GM21447 (cell line): ENCODE measurements at regions not wholly inside any gene's neighbourhood (a gene's known extent, or its start where the extent isn't known, plus 50 kb on each side); places are given as distances from the start of the nearest gene placed in this dataset.
A peak's percentile ranks its signal among the peaks of the same experiment; 100 is the strongest.
"Not testable (repeated sequence)": the region's sequence is repeated elsewhere in the genome, so short reads cannot be mapped to it uniquely, and the experiment has no call there.

Experiments used
- ATAC-seq: cut with Tn5 transposase; IDR thresholded peaks from one replicate; pipeline ENCODE4 v1.9.1; 2021; ENCODE audit not compliant: unreplicated experiment

- no peak for ATAC-seq
These were observed 267.6 kb downstream of the PCDH17 start for GRCh38 chr13:57899096-57899495.

GRCh38 chr13:57909833-57910232 is 278.3 kb downstream of the PCDH17 start:
- not testable (repeated sequence) for ATAC-seq

GRCh38 chr13:57918086-57918485 is 286.5 kb downstream of the PCDH17 start:
- no peak for ATAC-seq

DNA sequence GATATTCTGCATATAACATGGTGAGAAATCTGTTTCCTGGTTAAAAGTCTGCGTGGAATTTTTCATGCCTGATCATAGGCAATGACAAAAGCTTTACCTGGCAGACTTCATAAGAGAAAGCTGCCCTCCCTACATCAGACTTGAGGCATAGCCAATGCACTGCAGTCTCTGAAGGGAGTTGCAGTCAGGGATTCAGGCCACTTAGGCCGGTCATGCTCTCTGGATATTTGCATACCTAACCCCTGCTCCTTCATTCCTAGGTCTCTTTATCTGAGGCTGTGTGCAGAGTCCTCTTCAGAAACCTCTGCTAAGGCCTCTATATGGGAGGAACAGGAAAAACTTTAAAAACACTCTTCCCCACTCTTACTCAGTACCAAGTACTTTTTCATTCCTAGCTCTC is 287.4 kb downstream of the PCDH17 start:
- ATAC-seq, result no peak

GRCh38 chr13:57925250-57925649 is 293.7 kb downstream of the PCDH17 start:
- no peak for ATAC-seq

DNA sequence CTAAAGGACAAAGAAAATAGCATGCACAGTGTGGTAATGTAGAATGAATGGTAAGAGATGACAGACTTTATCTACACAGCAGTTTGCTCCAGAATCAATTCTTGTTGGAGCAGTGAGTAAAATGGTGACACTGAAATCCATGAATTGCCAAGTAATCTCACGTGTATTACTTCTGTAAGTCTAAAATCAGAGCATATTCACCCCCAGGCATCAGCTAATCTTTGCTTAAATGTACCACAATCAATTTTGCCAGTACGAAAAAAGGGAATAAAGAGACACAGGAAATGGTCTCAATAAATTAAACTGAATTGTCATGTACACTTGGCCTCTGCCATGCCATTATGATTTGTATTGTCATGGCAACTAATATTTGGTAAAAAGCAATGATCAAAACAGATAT is 294.2 kb downstream of the PCDH17 start:
- ATAC-seq, result no peak

DNA sequence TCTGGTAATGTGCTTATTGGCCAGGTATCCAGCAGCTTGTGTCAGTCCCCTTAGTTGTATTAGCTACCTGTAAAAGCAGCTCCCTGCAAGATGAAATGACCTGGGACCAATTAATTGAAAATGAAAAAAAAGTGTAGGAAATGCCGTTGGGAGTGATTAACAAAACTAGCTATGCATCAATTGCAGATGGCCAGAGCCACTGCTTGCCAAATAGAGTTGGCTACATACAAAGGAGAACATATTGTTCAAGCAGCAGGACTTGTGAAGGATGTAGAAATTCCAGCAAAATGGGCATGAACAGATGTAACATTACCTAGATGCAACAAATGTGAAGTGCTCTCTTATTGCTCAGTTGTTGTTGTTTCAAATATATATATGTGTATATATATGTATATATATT is 300.5 kb downstream of the PCDH17 start:
- no peak for ATAC-seq

DNA sequence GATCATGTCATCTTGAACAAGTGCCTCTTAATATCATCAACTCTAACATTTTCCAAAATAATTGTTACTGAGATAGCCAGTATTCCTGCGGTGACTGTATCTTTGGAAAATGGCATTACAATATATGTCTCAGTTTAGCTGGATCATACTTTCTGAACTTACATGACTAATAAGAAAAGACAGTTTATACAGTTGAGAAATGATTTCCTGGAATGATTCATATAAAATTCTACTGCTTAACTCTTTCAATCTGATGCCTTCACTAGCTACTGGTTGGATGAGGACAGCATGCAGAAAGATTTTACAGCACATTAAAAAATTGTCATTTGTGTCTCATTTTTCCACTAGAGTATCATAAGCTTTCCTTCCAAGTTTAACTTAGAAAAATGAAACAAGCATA is 302.1 kb downstream of the PCDH17 start:
- ATAC-seq, result no peak

- ATAC-seq, result no peak
These were observed 304.4 kb downstream of the PCDH17 start for GRCh38 chr13:57935965-57936364.

DNA sequence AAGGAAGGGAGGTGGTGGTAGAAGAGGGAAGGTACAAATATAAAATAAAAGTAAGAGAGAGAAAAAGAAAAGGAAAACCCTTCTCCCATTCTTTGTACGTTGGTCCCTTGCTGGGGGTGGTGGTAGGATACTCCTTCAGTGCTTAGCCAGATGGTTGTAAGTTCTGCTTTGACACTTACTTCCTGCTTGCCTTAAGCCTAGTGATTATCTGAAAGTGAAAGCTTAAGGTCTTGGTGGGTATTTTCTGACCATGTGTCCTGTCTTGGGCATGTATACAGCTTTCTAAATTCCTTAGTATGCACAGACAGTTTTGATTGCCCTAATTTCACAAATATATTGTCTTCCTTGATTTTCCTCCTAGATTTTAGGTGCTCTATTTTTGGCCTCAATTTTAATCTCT is 314.8 kb downstream of the PCDH17 start:
- ATAC-seq, result peak; percentile 90

DNA sequence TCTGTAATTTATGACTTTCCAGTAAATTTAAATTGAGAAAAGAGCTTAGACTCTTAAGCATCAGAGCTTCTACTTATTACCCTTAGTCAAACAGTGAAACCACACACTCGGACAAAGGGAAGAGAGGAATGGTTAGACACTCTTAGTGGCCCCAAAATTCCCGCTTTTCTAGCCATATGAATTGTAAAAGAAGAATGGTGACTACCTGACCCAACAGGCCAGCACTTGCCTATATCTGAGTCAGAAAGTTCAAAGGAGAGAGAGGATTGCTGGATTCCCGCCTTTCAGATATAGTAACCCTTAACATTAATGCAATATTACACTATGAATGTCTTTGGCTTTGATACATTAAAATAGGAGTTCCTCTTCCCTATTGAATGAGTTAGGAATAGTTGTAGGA is 317.3 kb downstream of the PCDH17 start:
- ATAC-seq, result no peak

- no peak for ATAC-seq
These were observed 338.4 kb downstream of the PCDH17 start for GRCh38 chr13:57969951-57970350.

DNA sequence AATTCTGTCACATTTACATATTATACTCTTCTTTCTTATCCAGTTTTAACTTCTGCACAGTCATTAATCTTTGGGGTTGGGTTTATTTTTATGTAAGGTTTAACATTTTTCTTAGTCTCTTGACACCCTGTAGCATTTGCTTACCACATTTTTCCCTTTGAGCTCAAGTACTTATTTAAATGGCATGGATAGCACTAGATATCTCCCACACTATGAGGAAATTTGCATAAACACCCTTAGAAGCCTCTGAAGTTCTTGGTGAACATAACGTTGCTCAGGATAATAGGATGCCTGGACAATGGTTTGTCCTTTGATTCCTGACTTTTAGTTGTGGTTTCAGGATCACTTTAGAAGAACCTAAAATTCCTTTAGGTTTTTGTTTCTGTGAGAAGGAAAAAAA is 338.9 kb downstream of the PCDH17 start:
- ATAC-seq, result no peak

DNA sequence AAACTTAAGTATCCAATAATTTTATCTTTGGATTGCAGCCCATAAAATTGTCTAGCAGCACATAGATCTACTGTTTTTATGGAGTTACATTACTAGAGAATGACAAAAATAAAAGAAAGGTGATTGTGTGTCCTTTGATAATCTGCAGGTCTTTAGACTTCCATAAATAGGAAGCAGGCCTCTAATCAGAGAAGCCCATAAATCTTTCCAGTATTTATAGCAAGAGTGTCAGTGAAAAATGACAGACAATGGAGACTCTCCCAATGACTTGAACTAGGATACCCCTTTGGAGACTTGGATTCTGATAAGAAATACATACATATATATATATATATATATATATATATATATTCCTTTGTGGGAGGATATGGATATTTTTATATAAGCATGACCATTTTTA is 351.2 kb downstream of the PCDH17 start:
- no peak for ATAC-seq

DNA sequence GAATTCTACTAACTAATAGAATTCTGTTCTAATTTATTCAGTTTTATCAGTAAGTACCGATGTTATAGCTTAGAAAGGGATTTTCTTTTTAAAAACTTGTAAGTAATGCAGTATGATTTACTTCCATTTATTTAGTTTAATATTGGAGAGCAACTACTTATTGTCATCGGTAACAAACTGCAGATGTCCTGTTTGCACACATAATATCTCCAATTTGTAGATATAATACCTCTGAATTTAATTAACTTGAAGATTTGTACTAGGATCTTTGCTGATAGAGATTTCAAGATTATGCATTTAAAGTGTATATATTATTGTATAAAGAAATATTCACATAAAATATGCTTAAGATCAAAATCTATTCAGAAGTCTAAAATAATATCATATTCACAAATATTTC is 356.7 kb downstream of the PCDH17 start:
- no peak for ATAC-seq

- no peak for ATAC-seq
These were observed 359.5 kb downstream of the PCDH17 start for GRCh38 chr13:57991041-57991440.

- ATAC-seq, result no peak
These were observed 360.9 kb downstream of the PCDH17 start for GRCh38 chr13:57992416-57992815.

DNA sequence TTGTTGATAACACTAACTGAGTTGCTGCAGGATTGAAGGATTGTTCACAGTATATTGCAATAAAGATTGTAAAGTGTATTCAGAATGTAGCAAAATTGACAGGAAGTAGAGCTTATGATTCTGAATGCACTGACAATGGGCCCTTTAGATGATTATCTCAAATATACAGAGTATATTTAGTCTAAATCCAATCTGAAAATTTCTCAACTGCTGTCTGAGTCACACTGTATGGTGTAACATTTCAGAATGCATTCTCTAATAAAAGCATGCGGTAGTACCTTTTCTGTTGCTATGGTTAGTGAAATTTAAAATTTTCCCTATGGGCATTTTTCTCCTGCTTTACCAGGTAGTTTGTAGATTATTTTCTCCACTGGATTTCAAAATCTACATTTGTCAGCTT is 365.2 kb downstream of the PCDH17 start:
- no peak for ATAC-seq

DNA sequence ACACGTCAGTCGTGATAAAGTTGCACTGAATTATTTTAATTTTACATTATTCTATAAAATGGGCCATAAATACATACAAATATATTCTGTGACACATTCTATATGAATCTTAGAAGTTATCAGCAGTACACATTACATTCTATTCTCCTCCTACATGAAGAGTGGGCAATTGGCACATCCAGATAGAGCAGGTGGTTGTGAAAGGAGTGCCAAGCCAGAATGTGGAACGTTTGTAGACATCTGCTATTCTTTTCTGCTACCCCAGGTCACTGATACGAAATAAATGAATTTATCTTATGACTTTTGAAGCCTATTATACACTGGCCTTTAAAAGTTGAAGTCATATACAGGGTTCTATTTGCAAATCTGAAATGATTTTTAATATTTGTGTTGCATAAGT is 373.2 kb downstream of the PCDH17 start:
- ATAC-seq, result no peak

GRCh38 chr13:58018020-58018419 is 386.5 kb downstream of the PCDH17 start:
- no peak for ATAC-seq

DNA sequence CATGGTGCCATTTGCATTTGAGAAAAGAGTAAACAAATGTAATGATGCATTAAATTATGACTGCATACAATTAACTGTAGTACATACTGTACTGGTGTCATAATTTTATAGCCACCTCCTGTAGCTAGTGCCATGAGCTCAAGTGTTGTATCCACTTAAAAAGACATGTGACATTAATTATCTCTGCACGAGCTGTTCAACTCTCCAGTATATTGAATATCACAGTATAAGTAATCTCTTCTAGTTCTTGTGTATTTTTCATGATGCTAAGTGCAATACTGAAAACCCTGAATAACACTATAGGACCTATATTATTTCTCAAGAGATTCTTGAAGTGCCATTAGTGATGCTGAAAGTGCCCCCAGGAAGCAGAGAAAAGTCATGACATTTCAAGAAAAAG is 387.3 kb downstream of the PCDH17 start:
- ATAC-seq, result no peak

DNA sequence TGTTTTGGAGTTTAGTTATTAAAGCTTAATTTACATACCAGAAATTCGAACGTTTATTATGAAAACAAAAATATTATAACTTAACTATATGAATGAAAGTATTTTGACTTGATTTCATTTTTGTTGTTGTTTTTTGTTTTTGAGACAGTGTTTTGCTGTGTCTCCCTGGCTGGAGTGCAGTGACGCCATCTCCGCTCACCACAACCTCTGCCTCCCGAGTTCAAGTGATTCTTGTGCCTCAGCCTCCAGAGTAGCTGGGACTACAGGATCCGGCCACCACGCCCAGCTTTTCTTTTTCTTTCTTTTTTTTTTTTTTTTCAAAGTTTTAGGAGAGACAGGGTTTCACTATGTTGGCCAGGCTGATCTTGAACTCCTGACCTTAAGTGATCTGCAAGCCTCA is 392.6 kb downstream of the PCDH17 start:
- no peak for ATAC-seq

- ATAC-seq, result no peak
These were observed 394.3 kb downstream of the PCDH17 start for GRCh38 chr13:58025821-58026220.
